ENCODE measurements at regions not wholly inside any gene's neighbourhood (a gene's known extent, or its start where the extent isn't known, plus 50 kb on each side); places are given as distances from the start of the nearest gene placed in this dataset.

DNA sequence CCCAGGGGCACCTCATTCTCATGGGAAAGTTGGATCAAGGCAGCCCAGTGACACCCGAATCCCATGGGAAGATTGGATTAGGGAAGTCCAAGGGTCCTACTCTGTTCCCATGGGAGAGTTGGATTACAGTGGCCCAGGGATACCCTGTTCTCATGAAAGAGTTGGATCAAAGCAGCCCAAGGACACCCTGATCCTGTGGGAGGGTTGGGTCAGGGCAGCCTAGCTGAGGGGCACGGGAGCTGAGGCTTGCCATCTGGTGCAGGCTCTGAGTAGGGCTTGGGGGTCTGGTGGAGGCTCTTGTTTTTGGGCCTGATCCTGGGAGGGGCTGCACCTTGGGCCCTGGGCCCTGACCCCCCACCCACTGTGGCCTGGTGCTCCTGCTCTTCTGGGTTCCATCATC lies 87.1 kb downstream of the ACKR3 start:
- H3K27ac ChIP-seq = no peak overlapping the region
- intact Hi-C loops (cut with DNase I; ENCODE audit: low total_unique reads) = no loop called here
- WGBS, 5 donors = 88 to 100% (median 96%) methylated on average over 1 to 2 of the region's 2 CpGs; no CpG with 5 or more reads in 1 of the 5 donors
- no peaks in the 10 kb centered on the region for H3K27me3 ChIP-seq
- no peak overlapping the region for H3K4me3 ChIP-seq
- H3K4me1 ChIP-seq = peaks cover 0 to 13% (median 8%) of the 10 kb centered on the region in 4 donors
- no peak for DNase-seq
- no peaks in the 10 kb centered on the region for H3K36me3 ChIP-seq
- no peaks in the 10 kb centered on the region for H3K9me3 ChIP-seq
- TF ChIP-seq, protein P1, sequence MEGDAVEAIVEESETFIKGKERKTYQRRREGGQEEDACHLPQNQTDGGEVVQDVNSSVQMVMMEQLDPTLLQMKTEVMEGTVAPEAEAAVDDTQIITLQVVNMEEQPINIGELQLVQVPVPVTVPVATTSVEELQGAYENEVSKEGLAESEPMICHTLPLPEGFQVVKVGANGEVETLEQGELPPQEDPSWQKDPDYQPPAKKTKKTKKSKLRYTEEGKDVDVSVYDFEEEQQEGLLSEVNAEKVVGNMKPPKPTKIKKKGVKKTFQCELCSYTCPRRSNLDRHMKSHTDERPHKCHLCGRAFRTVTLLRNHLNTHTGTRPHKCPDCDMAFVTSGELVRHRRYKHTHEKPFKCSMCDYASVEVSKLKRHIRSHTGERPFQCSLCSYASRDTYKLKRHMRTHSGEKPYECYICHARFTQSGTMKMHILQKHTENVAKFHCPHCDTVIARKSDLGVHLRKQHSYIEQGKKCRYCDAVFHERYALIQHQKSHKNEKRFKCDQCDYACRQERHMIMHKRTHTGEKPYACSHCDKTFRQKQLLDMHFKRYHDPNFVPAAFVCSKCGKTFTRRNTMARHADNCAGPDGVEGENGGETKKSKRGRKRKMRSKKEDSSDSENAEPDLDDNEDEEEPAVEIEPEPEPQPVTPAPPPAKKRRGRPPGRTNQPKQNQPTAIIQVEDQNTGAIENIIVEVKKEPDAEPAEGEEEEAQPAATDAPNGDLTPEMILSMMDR (IDR thresholded peaks at IDR 0.05) = no peak
- TF ChIP-seq POLR2AphosphoS5 (IDR thresholded peaks at IDR 0.05) (no peak), EP300 (IDR thresholded peaks at IDR 0.05) (no peak), POLR2A (IDR thresholded peaks at IDR 0.05) (no peak)

DNA sequence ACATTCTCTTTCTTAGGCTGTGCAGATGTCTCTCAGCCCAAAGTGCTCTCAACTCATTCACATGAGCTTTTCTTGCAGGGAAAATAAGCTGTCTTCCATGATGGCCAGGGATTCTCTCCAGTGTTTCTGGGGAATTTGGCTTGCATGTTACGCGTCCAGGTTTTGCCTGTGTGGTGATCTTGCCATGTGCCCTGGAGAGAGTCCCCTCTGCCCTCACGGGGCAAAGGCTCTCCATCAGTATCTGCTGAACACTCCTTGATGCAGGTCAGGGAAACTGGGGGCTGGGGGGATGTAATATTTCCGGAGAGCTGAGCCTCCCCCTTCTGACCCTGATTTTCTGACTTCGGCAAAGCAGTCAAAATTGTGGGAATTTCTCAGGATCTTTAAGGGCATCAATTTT lies 87.6 kb downstream of the ACKR3 start:
- H3K4me3 ChIP-seq = no peak overlapping the region
- no peaks in the 10 kb centered on the region for H3K9me3 ChIP-seq
- peaks cover 0 to 15% (median 10%) of the 10 kb centered on the region in 4 donors for H3K4me1 ChIP-seq
- no peak for DNase-seq
- H3K27me3 ChIP-seq = no peaks in the 10 kb centered on the region
- H3K36me3 ChIP-seq = no peaks in the 10 kb centered on the region
- H3K27ac ChIP-seq = no peak overlapping the region
- TF ChIP-seq EP300 (IDR thresholded peaks at IDR 0.05) (no peak), POLR2A (IDR thresholded peaks at IDR 0.05) (no peak), POLR2AphosphoS5 (IDR thresholded peaks at IDR 0.05) (no peak)
- TF ChIP-seq, protein P1 (IDR thresholded peaks at IDR 0.05) = no peak
- intact Hi-C loops (cut with DNase I; ENCODE audit: low total_unique reads) = no loop called here
- 87 to 95% (median 92%) methylated on average over 5 of the region's 5 CpGs for WGBS, 5 donors

DNA sequence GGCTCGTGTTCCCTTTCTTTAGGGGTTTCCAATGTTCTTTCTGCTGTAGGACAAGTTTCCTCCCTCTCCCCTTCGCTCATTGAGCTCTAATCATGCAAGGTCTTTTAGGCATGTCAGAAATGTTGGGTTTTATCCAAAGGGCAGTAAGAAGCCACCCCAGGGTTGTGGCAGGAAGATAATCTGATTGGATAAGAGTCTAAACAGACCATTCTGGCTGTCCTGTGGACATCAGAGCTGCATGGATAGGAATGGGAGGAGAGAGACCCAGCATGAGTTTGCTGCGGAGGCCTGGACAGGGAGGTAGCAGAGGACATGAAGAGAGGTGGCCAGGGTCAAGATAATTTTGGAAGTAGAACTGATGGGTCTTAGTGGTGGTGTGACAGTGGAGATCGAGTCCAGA lies 88.2 kb downstream of the ACKR3 start:
- no peaks in the 10 kb centered on the region for H3K9me3 ChIP-seq
- no peaks in the 10 kb centered on the region for H3K27me3 ChIP-seq
- peaks cover 0 to 21% (median 13%) of the 10 kb centered on the region in 4 donors for H3K4me1 ChIP-seq
- no peak overlapping the region for H3K4me3 ChIP-seq
- intact Hi-C loops (cut with DNase I; ENCODE audit: low total_unique reads) = no loop called here
- TF ChIP-seq POLR2A (IDR thresholded peaks at IDR 0.05) (no peak), POLR2AphosphoS5 (IDR thresholded peaks at IDR 0.05) (no peak), EP300 (IDR thresholded peaks at IDR 0.05) (no peak)
- TF ChIP-seq, protein P1 (IDR thresholded peaks at IDR 0.05) = no peak
- no peaks in the 10 kb centered on the region for H3K36me3 ChIP-seq
- no peak for DNase-seq
- no peak overlapping the region for H3K27ac ChIP-seq
- 79 to 87% (median 85%) methylated on average over 4 of the region's 4 CpGs for WGBS, 5 donors

DNA sequence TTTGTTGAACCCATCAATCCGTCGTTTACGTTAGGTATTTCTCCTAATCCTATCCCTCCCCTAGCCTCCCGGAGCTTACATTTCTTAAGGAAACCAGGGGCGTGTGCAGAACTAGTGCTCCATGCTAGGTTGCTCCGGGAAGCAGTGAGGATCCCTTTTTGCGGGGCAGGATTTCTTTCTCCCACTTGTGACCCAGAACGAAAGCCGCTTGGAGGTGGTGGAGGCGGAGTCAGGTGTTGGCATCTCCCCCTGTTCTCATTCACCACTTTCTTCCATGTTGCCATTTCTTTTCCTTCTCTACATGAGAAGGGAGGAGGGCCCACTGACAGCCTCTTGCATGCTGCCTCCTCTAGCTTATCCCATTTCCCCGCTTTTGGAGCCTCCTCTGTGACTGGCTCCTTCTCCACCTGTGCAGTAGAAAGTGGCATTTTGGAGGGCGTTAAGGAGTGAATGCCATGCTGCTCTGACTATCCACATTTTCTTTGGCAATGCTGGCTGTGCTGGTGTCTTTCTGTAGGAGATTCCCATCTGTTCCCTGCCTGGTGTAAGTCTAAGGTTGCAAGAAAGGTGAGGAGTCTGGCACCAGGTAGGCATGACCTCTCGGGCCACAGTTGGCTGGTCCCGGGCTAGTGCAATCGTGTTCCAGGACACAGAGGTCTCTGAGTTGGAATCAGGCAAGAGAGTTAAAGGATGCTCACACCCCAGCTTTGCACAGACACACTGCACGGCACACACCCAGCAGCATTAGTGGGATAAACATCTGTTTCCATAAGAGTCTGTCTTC lies 89.5 kb downstream of the ACKR3 start:
- no peak for DNase-seq
- TF ChIP-seq EP300 (IDR thresholded peaks at IDR 0.05) (no peak), POLR2A (IDR thresholded peaks at IDR 0.05) (no peak), POLR2AphosphoS5 (IDR thresholded peaks at IDR 0.05) (no peak)
- TF ChIP-seq, protein P1 (IDR thresholded peaks at IDR 0.05) = no peak
- H3K27me3 ChIP-seq = no peaks in the 10 kb centered on the region
- peak overlapping the region in 1 of 5 donors; percentile 62 for H3K27ac ChIP-seq
- 79 to 89% (median 86%) methylated on average over 16 of the region's 16 CpGs for WGBS, 5 donors
- peaks cover 0 to 34% (median 17%) of the 10 kb centered on the region in 4 donors for H3K4me1 ChIP-seq
- H3K9me3 ChIP-seq = no peaks in the 10 kb centered on the region
- no peak overlapping the region for H3K4me3 ChIP-seq
- H3K36me3 ChIP-seq = no peaks in the 10 kb centered on the region
- intact Hi-C loops (cut with DNase I; ENCODE audit: low total_unique reads) = no loop called here
